ENCODE measurements at regions not wholly inside any gene's neighbourhood (a gene's known extent, or its start where the extent isn't known, plus 50 kb on each side); places are given as distances from the start of the nearest gene placed in this dataset.

DNA sequence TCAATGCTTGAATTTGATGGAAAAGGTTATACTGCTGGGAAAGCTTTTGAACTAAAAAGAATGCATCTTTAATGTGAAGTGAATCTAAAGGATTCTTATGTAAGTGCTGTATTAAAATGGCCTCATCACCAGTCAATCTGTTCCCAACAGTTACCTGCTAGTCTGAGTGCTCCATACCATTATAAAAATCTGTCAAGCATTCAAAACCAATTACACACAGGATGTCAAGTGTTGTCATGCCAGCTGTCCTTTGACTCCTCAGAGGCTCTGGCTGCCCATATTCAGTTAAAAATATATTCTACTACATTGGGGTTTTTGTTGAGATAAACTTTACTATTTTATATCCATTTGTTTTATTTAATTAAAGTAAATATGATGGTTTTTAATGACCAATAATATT lies 1587.7 kb downstream of the AMY1C start:
- POLR2A ChIA-PET (ENCODE audit: unreplicated experiment) = no interaction called here
- H3K9me3 ChIP-seq (ENCODE audit: insufficient read depth, low read depth) = no peaks in the 10 kb centered on the region
- BruUV-seq (replicated peaks) = no TSS peak

DNA sequence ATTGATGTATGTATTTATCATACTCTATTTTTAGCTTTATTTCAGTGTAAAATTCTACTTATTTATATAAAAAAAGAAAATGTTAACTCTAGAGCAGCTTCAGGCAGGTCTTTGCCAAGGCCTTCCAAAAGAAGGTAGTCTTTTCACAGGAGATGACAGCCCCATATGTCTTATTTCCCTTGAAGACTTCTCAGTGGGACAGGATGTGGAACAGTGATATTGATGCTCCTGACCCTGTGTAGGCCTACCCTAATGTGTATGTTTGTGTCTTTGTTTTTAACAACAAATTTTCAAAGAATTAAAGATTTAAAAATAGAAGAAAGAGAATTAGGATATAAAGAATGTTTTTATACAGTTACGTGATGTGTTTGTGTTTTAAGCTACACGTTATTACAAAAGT lies 1593.6 kb downstream of the AMY1C start:
- Histone ChIP-seq H3K79me2 (ENCODE audit: low read depth) (no peaks in the 10 kb centered on the region), H3F3A (ENCODE audit: insufficient read depth, low read depth) (no peaks in the 10 kb centered on the region), H3K9me2 (ENCODE audit: insufficient read depth) (0 out of 2 replicates have a peak, but pooled peaks cover 3% of the 10 kb centered on the region), H3K4me2 (no peak overlapping the region), H4K20me1 (ENCODE audit: insufficient read depth) (no peaks in the 10 kb centered on the region), H2AFZ (no peak overlapping the region), H3K4me3 (no peak overlapping the region), H3K27ac (no peak overlapping the region), H3K9me3 (ENCODE audit: insufficient read depth, low read depth) (no peaks in the 10 kb centered on the region), H3K4me1 (replicated peaks; ENCODE audit: insufficient read depth) (no peaks in the 10 kb centered on the region), H3K27me3 (ENCODE audit: insufficient read depth, low read depth) (no peaks in the 10 kb centered on the region), H3K36me3 (ENCODE audit: low read depth) (no peaks in the 10 kb centered on the region)
- TF ChIP-seq CTCF (conservative IDR thresholded peaks at IDR 0.05) (no peak), EZH2 (IDR thresholded peaks at IDR 0.05; ENCODE audit: low read depth) (no peak)
- intact Hi-C loops (cut with micrococcal nuclease; ENCODE audit: unreplicated experiment) = no loop called here
- POLR2A ChIA-PET (ENCODE audit: unreplicated experiment) = no interaction called here
- BruUV-seq (replicated peaks) = no TSS peak
- CTCF ChIA-PET = no interaction called here
- DNase-seq = no peak

More for the DNA sequence above, 1587.7 kb downstream of the AMY1C start:
- H4K20me1 ChIP-seq (ENCODE audit: insufficient read depth) = no peaks in the 10 kb centered on the region
- intact Hi-C loops (cut with micrococcal nuclease; ENCODE audit: unreplicated experiment) = no loop called here
- H2AFZ ChIP-seq = no peak overlapping the region; the same call in 1 of the 2 replicates
- H3K9me2 ChIP-seq (ENCODE audit: insufficient read depth) = 0 out of 2 replicates have a peak, but pooled peaks cover 3% of the 10 kb centered on the region
- H3K79me2 ChIP-seq (ENCODE audit: low read depth) = no peaks in the 10 kb centered on the region
- H3K4me2 ChIP-seq = no peak overlapping the region
- H3K36me3 ChIP-seq (ENCODE audit: low read depth) = no peaks in the 10 kb centered on the region
- H3K27me3 ChIP-seq (ENCODE audit: insufficient read depth, low read depth) = no peaks in the 10 kb centered on the region
- CTCF ChIA-PET = no interaction called here
- no peak for TF ChIP-seq CTCF (conservative IDR thresholded peaks at IDR 0.05)
- no peak for TF ChIP-seq EZH2 (IDR thresholded peaks at IDR 0.05; ENCODE audit: low read depth)
- H3F3A ChIP-seq (ENCODE audit: insufficient read depth, low read depth) = no peaks in the 10 kb centered on the region
- H3K4me1 ChIP-seq (replicated peaks; ENCODE audit: insufficient read depth) = no peaks in the 10 kb centered on the region
- H3K27ac ChIP-seq = no peak overlapping the region
- no peak for DNase-seq
- no peak overlapping the region for H3K4me3 ChIP-seq

- Histone ChIP-seq H2AFZ (no peak overlapping the region), H3K4me2 (no peak overlapping the region), H3K79me2 (ENCODE audit: low read depth) (no peaks in the 10 kb centered on the region), H3K9me3 (ENCODE audit: insufficient read depth, low read depth) (no peaks in the 10 kb centered on the region), H3K27me3 (ENCODE audit: insufficient read depth, low read depth) (no peaks in the 10 kb centered on the region), H3F3A (ENCODE audit: insufficient read depth, low read depth) (no peaks in the 10 kb centered on the region), H4K20me1 (ENCODE audit: insufficient read depth) (no peaks in the 10 kb centered on the region), H3K27ac (no peak overlapping the region), H3K4me1 (replicated peaks; ENCODE audit: insufficient read depth) (no peaks in the 10 kb centered on the region), H3K36me3 (ENCODE audit: low read depth) (no peaks in the 10 kb centered on the region), H3K9me2 (ENCODE audit: insufficient read depth) (no peaks in the 10 kb centered on the region), H3K4me3 (no peak overlapping the region)
- intact Hi-C loops (cut with micrococcal nuclease; ENCODE audit: unreplicated experiment) = no loop called here
- BruUV-seq (replicated peaks) = no TSS peak
- POLR2A ChIA-PET (ENCODE audit: unreplicated experiment) = no interaction called here
- TF ChIP-seq CTCF (conservative IDR thresholded peaks at IDR 0.05) (no peak), EZH2 (IDR thresholded peaks at IDR 0.05; ENCODE audit: low read depth) (no peak)
- CTCF ChIA-PET = no interaction called here
- DNase-seq = no peak
Observed at GRCh38 chr1:105359457-105359856, 1609.8 kb downstream of the AMY1C start.

All from PC-9 (cell line).